HCT116 (cell line): ENCODE measurements at regions not wholly inside any gene's neighbourhood (a gene's known extent, or its start where the extent isn't known, plus 50 kb on each side); places are given as distances from the start of the nearest gene placed in this dataset.

Experiments
- ATAC-seq: fragments of 200-7000 bp; cut with Tn5 transposase; 2 replicates; pipeline ENCODE4 v1.9.1; 2020; ENCODE audit warnings: mild to moderate bottlenecking, moderate library complexity
- BruUV-seq: library from RNA; stranded (reverse); fragments of 400-500 nt; replicated peaks from 2 replicates; lab custom pipeline; 2021; lab: Mats Ljungman, UMichigan
- CTCF ChIA-PET: fragments of 300-600 bp; sonication (Branson Sonifier 250); formaldehyde crosslinking; loops from one replicate; lab custom pipeline; 2021; ENCODE audit warnings: antibody characterized with exemption; lab: Charles Lee
- POLR2A ChIA-PET: fragments of 300-600, 350-600 bp; sonication (Branson Sonifier 250); formaldehyde crosslinking; loops from one replicate; lab custom pipeline; 2021; ENCODE audit warnings: antibody characterized with exemption; lab: Charles Lee
- RAD21 ChIA-PET, 2 experiments: fragments of 300-600 bp; sonication (Branson Sonifier 250); formaldehyde crosslinking; loops; one replicate each; lab custom pipeline; 2023; ENCODE audit warnings: low total read pairs in 2 of 2; ENCODE audit not compliant: uncharacterized antibody in 2 of 2, unreplicated experiment in 2 of 2, low non-redundant PET in 1 of 2; lab: Charles Lee
- DNase-seq: peaks from one replicate; pipeline ENCODE4 v3.0.0-alpha.2; 2010; ENCODE audit warnings: low read depth, low spot score
- H2AFZ ChIP-seq: fragments of 200-600 bp; shearing (Covaris generic), sonication (generic); 2 replicates; pipeline ENCODE4 v1.6.1; 2017; ENCODE audit warnings: low read depth, mixed run types, mixed read lengths, antibody characterized with exemption, low read length; ENCODE audit not compliant: poor library complexity, severe bottlenecking
- H3K27ac ChIP-seq: 2 replicates; pipeline ENCODE4 v1.5.1; 2012; ENCODE audit warnings: low read depth, low read length
- H3K27me3 ChIP-seq: fragments of 200-600 bp; sonication (generic); 2 replicates; pipeline ENCODE4 v1.6.1; 2016; ENCODE audit warnings: mixed run types, low read length, mixed read lengths; ENCODE audit not compliant: insufficient read depth
- H3K36me3 ChIP-seq, 2 experiments: fragments of 200-500 bp in 1 of 2; fragments of 200-600 bp in 1 of 2; sonication (Bioruptor generic) in 1 of 2; sonication (generic) in 1 of 2; 2 replicates each; pipeline versions ENCODE4 v1.5.1 to v1.6.1; 2014 to 2016; ENCODE audit warnings: low read length in 2 of 2, inconsistent platforms in 1 of 2, mixed read lengths in 1 of 2, mixed run types in 1 of 2; ENCODE audit not compliant: insufficient read depth in 2 of 2, control insufficient read depth in 1 of 2
- H3K4me1 ChIP-seq, 2 experiments: fragments of 200-600 bp in 1 of 2; sonication (generic) in 1 of 2; 2 replicates each; pipeline versions ENCODE4 v1.5.1 to v1.6.1; 2012 to 2017; ENCODE audit warnings: low read length in 2 of 2, inconsistent platforms in 1 of 2, mild to moderate bottlenecking in 1 of 2, mixed read lengths in 1 of 2, mixed run types in 1 of 2, moderate library complexity in 1 of 2; ENCODE audit not compliant: insufficient read depth in 2 of 2, control insufficient read depth in 1 of 2
- H3K4me2 ChIP-seq: fragments of 200-600 bp; sonication (generic); 2 replicates; pipeline ENCODE4 v1.6.1; 2017; ENCODE audit warnings: mixed run types, low read length, mixed read lengths
- H3K4me3 ChIP-seq, 2 experiments: fragments of 200-600 bp in 1 of 2; sonication (generic) in 1 of 2; replicated peaks in 1 of 2; 2 replicates each; pipeline ENCODE4 v1.5.1; 2011 to 2016; ENCODE audit warnings: low read length in 2 of 2, control low read depth in 1 of 2, low read depth in 1 of 2, mild to moderate bottlenecking in 1 of 2, mixed read lengths in 1 of 2, mixed run types in 1 of 2
- H3K79me2 ChIP-seq: fragments of 200-600 bp; sonication (generic); 2 replicates; pipeline ENCODE4 v1.6.1; 2017; ENCODE audit warnings: mild to moderate bottlenecking, mixed run types, low read length, moderate library complexity, mixed read lengths; ENCODE audit not compliant: insufficient read depth
- H3K9ac ChIP-seq: fragments of 200-600 bp; sonication (generic); 2 replicates; pipeline ENCODE4 v1.6.1; 2016; ENCODE audit warnings: low read length, mixed read lengths
- H3K9me2 ChIP-seq: fragments of 200-600 bp; sonication (generic), shearing (Covaris generic); 2 replicates; pipeline ENCODE4 v1.6.1; 2017; ENCODE audit warnings: mixed run types, mild to moderate bottlenecking, moderate library complexity; ENCODE audit not compliant: insufficient read depth
- H3K9me3 ChIP-seq, 2 experiments: fragments of 200-500 bp in 1 of 2; fragments of 200-600 bp in 1 of 2; sonication (Bioruptor generic) in 1 of 2; sonication (generic) in 1 of 2; 2 replicates each; pipeline ENCODE4 v1.6.1; 2014 to 2017; ENCODE audit warnings: low read length in 2 of 2, mixed read lengths in 2 of 2, inconsistent platforms in 1 of 2, low read depth in 1 of 2, mild to moderate bottlenecking in 1 of 2, mixed run types in 1 of 2, moderate library complexity in 1 of 2; ENCODE audit not compliant: control insufficient read depth in 1 of 2, insufficient read depth in 1 of 2
- H4K20me1 ChIP-seq: fragments of 200-600 bp; sonication (generic), shearing (Covaris generic); 2 replicates; pipeline ENCODE4 v1.6.1; 2017; ENCODE audit warnings: mixed run types, mild to moderate bottlenecking, moderate library complexity; ENCODE audit not compliant: insufficient read depth
- CBX3 ChIP-seq: IDR thresholded peaks from 2 replicates; pipeline ENCODE4 v1.6.1; 2012; ENCODE audit warnings: low read depth
- ELF1 ChIP-seq: IDR thresholded peaks from 2 replicates; pipeline ENCODE4 v1.6.1; 2012; ENCODE audit warnings: low read depth, borderline replicate concordance
- EZH2phosphoT487 ChIP-seq: fragments of 200-600 bp; IDR thresholded peaks from 2 replicates; pipeline ENCODE4 v1.6.1; 2018; ENCODE audit warnings: antibody characterized with exemption, borderline replicate concordance
- JUND ChIP-seq: IDR thresholded peaks from 2 replicates; pipeline ENCODE4 v1.6.1; 2012
- POLR2A ChIP-seq: IDR thresholded peaks from 2 replicates; pipeline ENCODE4 v1.7.0; 2011; ENCODE audit warnings: borderline replicate concordance; ENCODE audit not compliant: insufficient read depth, insufficient read length; ENCODE audit errors: extremely low read depth
- RAD21 ChIP-seq: IDR thresholded peaks from 2 replicates; pipeline ENCODE4 v1.6.1; 2012; ENCODE audit warnings: low read depth, mild to moderate bottlenecking
- SRF ChIP-seq: IDR thresholded peaks from 2 replicates; pipeline ENCODE4 v1.6.1; 2012; ENCODE audit warnings: low read depth
- YY1 ChIP-seq: IDR thresholded peaks from 2 replicates; pipeline ENCODE4 v1.6.1; 2011; ENCODE audit warnings: low read length, low read depth, moderate library complexity, mild to moderate bottlenecking; ENCODE audit not compliant: insufficient replicate concordance; ENCODE audit errors: extremely low read depth
- intact Hi-C: fragments of 100-400 bp; cut with micrococcal nuclease; formaldehyde crosslinking; loops from 2 replicates; pipeline ENCODE4 v1.10.0; 2022
- TF ChIP-seq, protein P1 (sequence below): IDR thresholded peaks from 2 replicates; pipeline ENCODE4 v1.6.1; 2012
- TF ChIP-seq, protein P2 (sequence below): IDR thresholded peaks from 2 replicates; pipeline ENCODE4 v1.6.1; 2012
- TF ChIP-seq, protein P3 (sequence below), 3 experiments: fragments of 200-600 bp in 1 of 3; sonication (generic) in 1 of 3; IDR thresholded peaks in 2 of 3; conservative IDR thresholded peaks in 1 of 3; 2 replicates each; pipeline ENCODE4 v1.5.1; 2012 to 2017; ENCODE audit warnings: low read depth in 2 of 3, low read length in 2 of 3, antibody characterized with exemption in 1 of 3, borderline replicate concordance in 1 of 3, control low read depth in 1 of 3, mild to moderate bottlenecking in 1 of 3, mixed read lengths in 1 of 3, mixed run types in 1 of 3, moderate library complexity in 1 of 3; ENCODE audit not compliant: insufficient read depth in 1 of 3

DNA sequence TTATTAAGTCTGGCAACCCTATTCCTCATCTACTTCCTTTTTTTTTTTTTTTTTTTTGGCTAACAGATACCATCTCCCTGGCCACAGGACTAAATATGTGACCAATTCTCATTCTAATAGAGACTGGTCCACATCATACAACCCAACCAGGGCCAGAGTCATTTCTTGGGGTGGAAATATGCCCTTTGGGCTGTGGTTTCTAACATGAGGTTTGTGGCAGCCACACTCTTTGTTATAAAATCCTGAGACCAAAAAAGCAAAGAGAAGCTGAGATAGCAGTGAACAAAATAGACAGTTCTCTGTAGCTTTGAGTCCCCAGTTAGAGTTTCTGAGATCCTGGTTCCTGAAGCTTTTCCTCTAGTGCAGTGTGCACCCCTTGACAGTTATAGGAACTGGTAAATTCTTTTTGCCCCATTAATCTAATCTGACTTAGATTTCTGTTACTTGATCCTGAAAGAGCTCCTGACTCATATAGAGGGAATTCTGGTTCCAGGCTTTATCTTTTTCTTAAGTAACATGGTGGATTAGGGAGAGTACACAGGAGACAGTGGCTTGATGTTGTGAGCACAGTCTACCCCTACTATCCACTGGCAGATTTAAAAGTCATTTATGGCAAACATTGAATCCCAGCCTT, 86.8 kb downstream of the MAIP1 start:
- ChIA-PET RAD21 (no interaction called here), CTCF (no interaction called here), POLR2A (no interaction called here)
- ATAC-seq (no peak), DNase-seq (no peak)
- H3K9ac ChIP-seq: no peak overlapping the region
- H3K9me2 ChIP-seq: no peaks in the 10 kb centered on the region
- peaks cover 0 to 4% of the 10 kb centered on the region in 2 experiments; a peak in 1 of 4 replicates for H3K4me1 ChIP-seq
- no peaks in the 10 kb centered on the region for H4K20me1 ChIP-seq
- no peak overlapping the region for H3K4me3 ChIP-seq
- H3K4me2 ChIP-seq: no peak overlapping the region
- H3K79me2 ChIP-seq: no peaks in the 10 kb centered on the region
- TF ChIP-seq SRF: no peak
- no peaks in the 10 kb centered on the region for H3K9me3 ChIP-seq
- H2AFZ ChIP-seq: no peak overlapping the region
- intact Hi-C loops: no loop called here
- no peaks in the 10 kb centered on the region for H3K36me3 ChIP-seq
- BruUV-seq: no TSS peak
- no peak overlapping the region for H3K27ac ChIP-seq
- no peaks in the 10 kb centered on the region for H3K27me3 ChIP-seq

DNA sequence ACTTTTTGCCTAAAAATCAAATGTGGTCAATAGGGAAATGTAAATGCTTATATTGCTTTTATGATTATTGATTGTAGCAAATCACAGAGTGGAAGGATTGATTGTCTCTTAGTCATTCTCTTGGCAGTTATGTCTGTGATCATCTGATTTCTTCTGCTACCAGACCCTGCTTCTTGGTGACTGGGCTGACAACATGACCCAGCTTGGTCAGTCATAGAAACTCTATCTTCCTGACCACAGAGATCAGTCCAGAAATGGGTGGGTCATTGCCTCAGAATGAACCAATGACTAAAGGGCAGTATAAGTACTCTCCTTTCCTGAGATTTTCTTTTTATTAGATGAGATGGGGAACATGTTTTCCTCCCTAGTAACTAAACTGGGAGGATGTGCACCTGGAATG, 87.6 kb downstream of the MAIP1 start:
- Histone ChIP-seq H3K4me3 (no peak overlapping the region), H3K36me3 (no peaks in the 10 kb centered on the region), H3K27me3 (no peaks in the 10 kb centered on the region), H3K9ac (no peak overlapping the region), H3K9me2 (no peaks in the 10 kb centered on the region), H3K9me3 (no peaks in the 10 kb centered on the region), H4K20me1 (no peaks in the 10 kb centered on the region), H3K27ac (no peak overlapping the region), H3K79me2 (no peaks in the 10 kb centered on the region), H3K4me2 (no peak overlapping the region), H2AFZ (no peak overlapping the region), H3K4me1 (peaks cover 0 to 4% of the 10 kb centered on the region in 2 experiments; a peak in 1 of 4 replicates)
- intact Hi-C loops: no loop called here
- CTCF ChIA-PET: no interaction called here
- no peak for ATAC-seq
- RAD21 ChIA-PET: no interaction called here
- POLR2A ChIA-PET: no interaction called here
- TF ChIP-seq, protein P1, sequence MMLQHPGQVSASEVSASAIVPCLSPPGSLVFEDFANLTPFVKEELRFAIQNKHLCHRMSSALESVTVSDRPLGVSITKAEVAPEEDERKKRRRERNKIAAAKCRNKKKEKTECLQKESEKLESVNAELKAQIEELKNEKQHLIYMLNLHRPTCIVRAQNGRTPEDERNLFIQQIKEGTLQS: no peak
- TF ChIP-seq ELF1 (no peak), JUND (no peak), EZH2phosphoT487 (no peak), RAD21 (no peak), CBX3 (no peak), POLR2A (no peak), YY1 (no peak)
- TF ChIP-seq, protein P2, sequence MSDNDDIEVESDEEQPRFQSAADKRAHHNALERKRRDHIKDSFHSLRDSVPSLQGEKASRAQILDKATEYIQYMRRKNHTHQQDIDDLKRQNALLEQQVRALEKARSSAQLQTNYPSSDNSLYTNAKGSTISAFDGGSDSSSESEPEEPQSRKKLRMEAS: no peak
- TF ChIP-seq, protein P3, sequence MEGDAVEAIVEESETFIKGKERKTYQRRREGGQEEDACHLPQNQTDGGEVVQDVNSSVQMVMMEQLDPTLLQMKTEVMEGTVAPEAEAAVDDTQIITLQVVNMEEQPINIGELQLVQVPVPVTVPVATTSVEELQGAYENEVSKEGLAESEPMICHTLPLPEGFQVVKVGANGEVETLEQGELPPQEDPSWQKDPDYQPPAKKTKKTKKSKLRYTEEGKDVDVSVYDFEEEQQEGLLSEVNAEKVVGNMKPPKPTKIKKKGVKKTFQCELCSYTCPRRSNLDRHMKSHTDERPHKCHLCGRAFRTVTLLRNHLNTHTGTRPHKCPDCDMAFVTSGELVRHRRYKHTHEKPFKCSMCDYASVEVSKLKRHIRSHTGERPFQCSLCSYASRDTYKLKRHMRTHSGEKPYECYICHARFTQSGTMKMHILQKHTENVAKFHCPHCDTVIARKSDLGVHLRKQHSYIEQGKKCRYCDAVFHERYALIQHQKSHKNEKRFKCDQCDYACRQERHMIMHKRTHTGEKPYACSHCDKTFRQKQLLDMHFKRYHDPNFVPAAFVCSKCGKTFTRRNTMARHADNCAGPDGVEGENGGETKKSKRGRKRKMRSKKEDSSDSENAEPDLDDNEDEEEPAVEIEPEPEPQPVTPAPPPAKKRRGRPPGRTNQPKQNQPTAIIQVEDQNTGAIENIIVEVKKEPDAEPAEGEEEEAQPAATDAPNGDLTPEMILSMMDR (IDR thresholded peaks at IDR 0.05 in 2 of 3, conservative IDR thresholded peaks at IDR 0.05 in 1 of 3; ENCODE audit: borderline replicate concordance in 1 of 3, insufficient read depth in 1 of 3, low read depth in 2 of 3, low read length in 2 of 3): no peak
- no TSS peak for BruUV-seq
- DNase-seq: no peak
